ENCODE measurements at regions not wholly inside any gene's neighbourhood (a gene's known extent, or its start where the extent isn't known, plus 50 kb on each side); places are given as distances from the start of the nearest gene placed in this dataset.

- Mint-ChIP-seq H3K4me3 (ENCODE audit: unreplicated experiment) (no peak overlapping the region), H3K4me1 (ENCODE audit: low read depth) (peaks cover under 1% of the 10 kb centered on the region), H3K27me3 (ENCODE audit: low read depth) (no peaks in the 10 kb centered on the region), H3K36me3 (ENCODE audit: low read depth) (peaks cover 19% of the 10 kb centered on the region), H3K9me3 (ENCODE audit: low read depth) (peaks cover 51% of the 10 kb centered on the region), H3K27ac (ENCODE audit: unreplicated experiment) (no peak overlapping the region)
- no peak for DNase-seq (ENCODE audit: low spot score)
- no peak for TF ChIP-seq CTCF (IDR thresholded peaks at IDR 0.05)
These were observed 110.8 kb downstream of the NR4A2 start for GRCh38 chr2:156221703-156222102.

- no peak overlapping the region for H3K27ac Mint-ChIP-seq (ENCODE audit: unreplicated experiment)
- peaks cover 19% of the 10 kb centered on the region for H3K36me3 Mint-ChIP-seq (ENCODE audit: low read depth)
- peaks cover 46% of the 10 kb centered on the region for H3K9me3 Mint-ChIP-seq (ENCODE audit: low read depth)
- H3K4me3 Mint-ChIP-seq (ENCODE audit: unreplicated experiment) = no peak overlapping the region
- TF ChIP-seq CTCF (IDR thresholded peaks at IDR 0.05) = no peak
- H3K4me1 Mint-ChIP-seq (ENCODE audit: low read depth) = peaks cover 5% of the 10 kb centered on the region
- no peak for DNase-seq (ENCODE audit: low spot score)
- H3K27me3 Mint-ChIP-seq (ENCODE audit: low read depth) = no peaks in the 10 kb centered on the region
These were observed 112.9 kb downstream of the NR4A2 start for GRCh38 chr2:156219491-156220100.

- peaks cover 2% of the 10 kb centered on the region for H3K36me3 Mint-ChIP-seq (ENCODE audit: low read depth)
- peaks cover 14% of the 10 kb centered on the region for H3K9me3 Mint-ChIP-seq (ENCODE audit: low read depth)
- H3K27ac Mint-ChIP-seq (ENCODE audit: unreplicated experiment) = no peak overlapping the region
- no peak overlapping the region for H3K4me3 Mint-ChIP-seq (ENCODE audit: unreplicated experiment)
- no peaks in the 10 kb centered on the region for H3K27me3 Mint-ChIP-seq (ENCODE audit: low read depth)
- DNase-seq (ENCODE audit: low spot score) = no peak
- H3K4me1 Mint-ChIP-seq (ENCODE audit: low read depth) = peaks cover 5% of the 10 kb centered on the region
- no peak for TF ChIP-seq CTCF (IDR thresholded peaks at IDR 0.05)
These were observed 116.9 kb downstream of the NR4A2 start for GRCh38 chr2:156215656-156216055.

GRCh38 chr2:156211318-156211717, 121.2 kb downstream of the NR4A2 start:
- no peak for DNase-seq (ENCODE audit: low spot score)
- Mint-ChIP-seq H3K9me3 (ENCODE audit: low read depth) (peaks cover 5% of the 10 kb centered on the region), H3K36me3 (ENCODE audit: low read depth) (no peaks in the 10 kb centered on the region), H3K4me3 (ENCODE audit: unreplicated experiment) (no peak overlapping the region), H3K27me3 (ENCODE audit: low read depth) (no peaks in the 10 kb centered on the region), H3K4me1 (ENCODE audit: low read depth) (peaks cover under 1% of the 10 kb centered on the region), H3K27ac (ENCODE audit: unreplicated experiment) (no peak overlapping the region)
- no peak for TF ChIP-seq CTCF (IDR thresholded peaks at IDR 0.05)

- TF ChIP-seq CTCF (IDR thresholded peaks at IDR 0.05) = no peak
- DNase-seq (ENCODE audit: low spot score) = no peak
- Mint-ChIP-seq H3K27ac (ENCODE audit: unreplicated experiment) (no peak overlapping the region), H3K4me1 (ENCODE audit: low read depth) (no peaks in the 10 kb centered on the region), H3K9me3 (ENCODE audit: low read depth) (peaks cover 7% of the 10 kb centered on the region), H3K27me3 (ENCODE audit: low read depth) (no peaks in the 10 kb centered on the region), H3K4me3 (ENCODE audit: unreplicated experiment) (no peak overlapping the region), H3K36me3 (ENCODE audit: low read depth) (peaks cover 2% of the 10 kb centered on the region)
These were observed 126.2 kb downstream of the NR4A2 start for GRCh38 chr2:156206355-156206754.

All from chondrocyte (in vitro differentiated cells).